GM19438 (cell line): ENCODE measurements at regions not wholly inside any gene's neighbourhood (a gene's known extent, or its start where the extent isn't known, plus 50 kb on each side); places are given as distances from the start of the nearest gene placed in this dataset.

Experiments
- ATAC-seq: cut with Tn5 transposase; IDR thresholded peaks from one replicate; pipeline ENCODE4 v1.9.1; 2021; ENCODE audit warnings: low read depth; ENCODE audit not compliant: unreplicated experiment

DNA sequence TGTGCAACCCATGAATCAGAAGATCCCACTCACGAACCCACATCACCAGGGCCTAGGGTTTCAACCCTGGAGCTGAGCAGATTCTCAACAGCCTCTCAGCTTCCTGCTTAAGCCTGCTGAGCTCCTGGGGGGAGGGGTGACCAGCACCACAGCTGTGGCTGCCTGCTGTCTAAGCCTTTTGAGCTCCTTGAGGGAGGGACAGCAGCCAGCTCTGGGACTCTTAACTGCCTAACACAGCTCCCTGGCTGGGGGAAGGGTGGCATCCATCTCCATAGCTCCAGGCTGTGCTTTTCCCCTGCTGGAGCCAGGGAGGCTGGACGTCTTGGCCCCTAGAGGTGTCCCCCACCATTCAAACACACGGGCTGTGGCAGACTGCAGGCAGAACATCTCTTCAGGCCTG, 250.3 kb downstream of the DMAC1 start:
- no peak for ATAC-seq

DNA sequence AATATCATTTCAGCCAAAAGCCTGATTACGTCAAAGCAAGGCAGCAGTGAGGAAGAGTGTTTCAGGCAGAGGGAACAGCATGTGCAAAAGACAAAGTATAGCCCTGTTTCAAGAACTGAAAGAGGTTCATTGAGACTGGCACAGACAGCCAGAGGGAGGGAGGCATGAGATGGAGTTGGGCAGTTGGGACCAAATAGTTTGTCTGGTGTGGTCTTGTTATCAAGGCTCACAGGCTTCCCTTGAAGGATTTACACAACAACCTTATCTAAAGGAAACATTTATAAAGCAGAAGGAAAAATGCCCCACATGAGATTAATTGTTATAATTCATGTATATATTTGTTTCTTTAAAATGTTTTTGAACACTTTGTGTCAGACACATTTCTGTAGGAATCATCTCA, 253.3 kb downstream of the DMAC1 start:
- no peak for ATAC-seq

DNA sequence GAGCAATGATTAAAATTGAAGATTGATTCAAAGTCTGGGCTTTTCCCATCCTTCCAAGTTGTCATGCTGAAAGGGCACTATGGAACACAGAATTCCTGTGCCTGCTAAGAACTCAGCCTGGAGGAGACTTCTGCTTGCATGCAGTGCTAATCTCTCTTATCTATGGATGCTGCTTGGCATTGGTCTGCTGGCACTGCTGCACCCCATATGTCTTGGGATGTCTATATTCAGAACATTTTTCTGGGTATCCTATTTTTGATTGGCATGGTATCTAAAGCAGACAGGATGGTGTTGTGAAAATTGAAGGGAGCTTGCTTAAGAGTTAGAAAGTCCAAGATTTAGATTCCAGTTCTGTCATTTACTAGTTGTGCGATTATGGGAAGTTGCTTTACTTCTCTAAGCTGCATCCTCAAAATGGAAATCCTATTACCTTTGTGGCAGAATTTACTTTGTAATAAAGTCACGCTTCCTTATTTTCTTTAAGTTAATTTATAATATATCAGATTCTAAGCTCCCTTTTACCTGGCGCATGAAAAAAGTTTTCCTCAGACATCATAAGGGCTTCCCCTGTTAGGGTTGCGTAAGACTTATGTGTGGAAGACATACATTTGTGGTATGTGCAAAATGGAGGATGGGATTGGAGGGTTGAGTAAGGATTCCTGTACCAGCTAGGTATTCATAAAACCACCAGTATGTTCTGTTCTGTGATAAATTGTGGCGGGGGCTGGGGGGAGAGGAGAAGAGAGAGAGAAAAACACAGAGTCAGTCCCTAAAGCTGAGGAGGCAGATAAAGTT, 254.0 kb downstream of the DMAC1 start:
- ATAC-seq, result no peak

DNA sequence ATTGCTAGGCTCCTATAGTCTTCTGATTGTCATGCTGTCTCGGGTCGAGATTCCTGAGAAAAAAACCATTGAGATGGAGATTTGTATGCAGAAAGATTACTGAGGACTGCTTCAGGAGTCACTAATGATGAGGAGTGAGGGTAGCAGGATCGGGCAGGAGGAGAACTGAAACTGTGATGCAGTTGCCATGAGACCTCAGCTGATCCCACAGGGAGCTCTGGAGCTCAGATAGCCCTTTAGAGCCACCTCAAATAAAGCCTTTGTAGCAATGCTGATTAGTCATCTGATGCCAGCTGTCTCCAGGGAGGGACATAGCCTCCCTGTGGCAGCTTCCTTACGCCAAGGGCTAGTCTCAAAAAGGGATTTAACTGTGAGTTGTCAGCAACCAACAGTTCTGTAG, 256.9 kb downstream of the DMAC1 start:
- ATAC-seq, result no peak

DNA sequence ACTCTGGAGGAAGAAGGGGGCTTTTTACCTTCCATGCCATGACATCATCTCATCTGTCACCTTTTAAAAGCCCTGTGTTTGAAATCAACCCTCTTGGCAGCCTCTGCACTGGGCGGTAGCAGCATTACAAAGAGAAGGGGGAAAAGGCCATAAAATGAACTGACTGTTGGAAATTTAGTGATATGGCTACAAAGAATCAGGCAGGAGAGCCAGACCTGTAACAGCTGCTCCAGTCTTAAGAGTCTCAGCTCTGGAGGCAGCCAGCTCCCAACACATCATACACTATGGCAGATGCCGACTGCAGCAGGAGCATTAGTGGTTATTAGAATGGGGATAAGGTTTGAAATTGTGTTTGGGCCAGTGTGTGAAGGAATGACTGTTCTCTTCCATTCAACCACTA, 257.5 kb downstream of the DMAC1 start:
- ATAC-seq, result no peak

DNA sequence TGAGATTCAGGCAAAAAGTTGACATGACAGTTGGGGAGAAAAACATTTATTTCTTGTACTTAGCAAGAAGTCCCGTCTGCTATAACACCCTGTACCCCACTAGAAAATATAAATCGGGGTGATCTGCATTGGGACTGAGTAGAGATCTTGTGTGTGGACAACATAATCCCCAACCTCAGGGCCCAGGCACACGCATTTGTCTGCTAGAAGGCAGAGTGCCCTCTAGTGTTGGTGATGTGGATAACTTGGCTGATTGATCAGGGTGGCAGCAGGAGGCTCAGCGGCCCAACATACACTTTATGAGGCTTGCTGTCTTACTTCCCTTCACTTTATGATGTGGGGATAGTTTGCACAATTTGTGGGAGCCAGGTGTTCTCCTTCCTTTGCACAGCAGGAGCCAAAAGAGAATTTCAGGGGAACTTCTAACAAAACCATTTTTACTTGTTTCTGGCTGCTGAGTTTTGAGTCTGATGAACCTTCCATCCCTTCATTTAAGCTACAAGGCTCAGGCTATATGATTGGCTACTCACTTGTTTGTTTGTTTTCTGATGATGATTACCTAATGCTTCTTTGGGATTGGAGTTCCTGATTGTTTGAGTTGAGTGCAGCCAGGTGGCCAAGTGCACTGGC, 263.2 kb downstream of the DMAC1 start:
- peak; percentile 84 for ATAC-seq

DNA sequence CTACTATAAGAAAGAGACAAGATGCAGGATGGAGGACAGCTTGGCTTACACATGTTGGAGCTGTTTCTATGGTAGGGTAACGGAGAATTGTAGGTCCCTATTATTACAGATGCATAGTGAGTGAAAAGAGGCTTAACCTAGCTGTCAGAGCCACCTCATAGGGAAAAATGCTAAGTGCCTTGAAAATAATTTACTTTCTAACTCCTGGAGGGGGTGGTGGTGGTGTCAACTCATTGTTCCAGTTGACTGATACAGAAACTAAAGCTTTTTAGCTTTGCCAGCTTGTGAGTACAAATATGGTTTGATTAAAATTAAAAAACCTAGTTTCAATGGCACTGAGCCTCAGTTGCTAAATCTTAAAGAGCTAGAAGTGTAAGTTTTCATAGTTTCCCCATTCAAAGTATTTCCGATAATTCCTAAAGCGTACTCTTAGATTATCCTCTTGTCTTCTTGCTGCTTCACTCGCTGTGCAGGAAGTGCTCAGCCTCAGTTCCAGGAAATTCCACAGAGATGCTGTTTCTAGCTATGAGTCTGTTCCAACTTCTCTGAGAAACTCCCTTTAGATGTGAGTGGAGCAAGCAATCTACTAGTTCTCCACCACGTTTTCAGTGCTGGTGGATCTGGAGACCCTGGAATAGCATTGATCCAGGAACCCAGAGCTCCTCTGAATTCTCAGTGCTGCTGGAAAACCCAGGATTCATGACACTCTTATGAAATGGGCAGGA, 265.2 kb downstream of the DMAC1 start:
- no peak for ATAC-seq

DNA sequence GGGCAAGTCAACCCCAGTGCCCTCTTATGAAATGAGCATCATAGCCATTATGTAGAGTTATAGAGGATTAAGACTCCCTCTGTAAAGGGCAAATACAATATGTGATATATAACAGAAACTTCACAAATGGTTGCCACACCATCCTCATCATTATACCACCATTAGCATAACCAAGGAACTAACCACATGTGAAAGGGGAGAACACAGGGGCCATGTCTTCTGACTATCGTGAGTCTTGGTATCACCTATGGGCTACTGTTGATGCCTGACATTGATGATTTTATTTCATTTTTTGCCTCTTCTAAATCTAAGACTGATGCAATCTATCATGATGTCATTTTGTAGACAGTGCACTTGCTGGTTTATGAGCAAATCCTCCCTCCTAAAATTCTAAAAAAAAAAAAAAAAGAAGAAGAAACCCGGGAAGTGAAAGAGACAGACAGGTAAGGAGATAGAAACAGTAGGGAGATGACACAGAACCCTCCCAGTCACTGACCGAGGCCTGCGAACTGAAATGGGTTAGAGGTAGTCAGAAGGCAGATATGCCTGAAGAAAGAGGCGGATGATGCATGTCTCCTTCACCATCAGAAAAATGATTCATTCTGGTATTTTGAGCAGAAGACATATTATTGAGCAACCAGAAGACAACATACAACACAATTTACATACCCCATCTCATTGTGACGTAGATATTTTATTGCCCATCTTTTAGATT, 266.0 kb downstream of the DMAC1 start:
- no peak for ATAC-seq

DNA sequence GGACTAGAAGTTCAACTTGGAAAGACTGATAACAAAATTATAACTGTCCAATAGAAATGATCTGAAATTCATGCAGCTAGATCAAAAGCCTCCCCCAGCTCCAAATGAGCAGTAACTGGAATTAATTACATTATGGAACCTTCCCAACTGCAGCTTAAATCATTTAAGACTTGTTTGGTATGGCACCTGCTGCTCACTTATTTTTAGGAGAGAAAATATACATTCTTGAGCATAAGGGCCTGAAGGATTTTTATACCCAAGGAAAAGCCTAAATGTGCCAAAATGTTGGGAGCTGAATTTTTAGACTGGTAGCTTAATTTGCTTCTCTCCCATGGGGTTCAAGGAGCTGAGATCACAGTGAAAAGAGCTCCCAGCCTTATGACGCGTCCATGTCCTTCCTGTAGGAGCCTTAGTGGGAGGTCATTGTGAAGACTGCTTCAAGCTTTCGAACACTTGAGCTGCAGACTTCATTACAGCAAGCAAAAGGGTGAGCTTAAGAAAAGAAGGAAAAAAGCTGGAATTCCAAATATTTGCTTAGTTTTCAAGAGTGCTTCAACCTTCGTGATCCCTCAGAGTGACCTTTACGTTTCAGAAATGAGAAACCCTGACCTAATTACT, 276.0 kb downstream of the DMAC1 start:
- ATAC-seq, result no peak

DNA sequence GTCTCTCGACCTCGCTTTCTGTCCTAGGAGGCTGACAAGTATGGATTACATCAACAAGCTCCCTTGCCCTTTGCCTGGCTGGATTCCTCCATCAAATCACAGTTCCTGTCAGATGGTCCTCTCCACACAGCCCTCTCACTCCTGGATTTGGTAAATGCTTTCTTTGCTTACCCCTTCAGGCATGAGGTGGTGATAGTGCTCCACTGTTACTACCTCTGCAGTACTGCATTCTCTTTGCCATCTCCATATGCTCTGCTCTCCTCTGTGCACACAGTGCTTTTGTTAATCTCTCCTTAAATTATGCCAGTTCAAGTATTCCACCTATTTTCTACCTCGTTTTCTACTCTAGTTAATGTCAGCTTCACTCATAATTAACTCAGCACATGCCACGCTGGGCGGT, 279.2 kb downstream of the DMAC1 start:
- ATAC-seq, result no peak

DNA sequence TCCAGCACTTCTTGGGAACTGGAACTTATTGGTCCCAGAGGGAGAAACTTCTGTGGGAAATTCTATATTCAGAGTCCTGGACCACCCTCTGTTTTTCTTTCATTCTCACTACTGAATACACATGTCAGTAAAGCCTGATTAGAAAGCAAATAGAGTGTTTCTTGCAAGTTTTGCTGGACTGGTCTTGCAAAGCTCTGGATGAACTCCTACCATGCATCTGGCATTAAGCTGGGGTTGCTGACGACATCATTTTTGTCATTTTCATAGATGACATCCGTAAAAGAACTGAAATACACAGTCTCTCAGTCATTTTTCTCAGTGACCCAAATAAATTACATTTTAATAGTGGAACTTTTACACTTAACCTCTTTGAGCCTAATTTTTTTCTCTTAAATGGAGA, 283.2 kb downstream of the DMAC1 start:
- ATAC-seq, result no peak

DNA sequence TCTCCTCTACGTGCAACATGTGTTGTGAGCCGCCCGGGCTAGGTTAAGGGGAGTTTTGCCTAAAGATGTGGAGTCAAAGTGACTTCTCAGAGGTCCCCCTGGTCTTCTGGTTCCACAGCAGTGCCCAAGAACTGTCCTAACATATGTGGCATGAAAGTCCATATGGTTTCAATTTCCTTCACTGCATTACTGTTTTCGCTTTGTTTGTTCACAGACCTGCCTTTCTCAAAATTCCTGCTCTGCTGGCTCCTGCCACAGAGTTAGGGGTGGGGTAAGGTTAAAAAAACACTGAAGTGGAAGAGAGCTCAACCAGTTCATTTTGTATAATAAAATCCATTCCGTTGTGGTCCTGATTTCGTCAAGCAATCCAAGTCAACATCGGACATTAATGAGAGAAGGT, 289.4 kb downstream of the DMAC1 start:
- ATAC-seq, result no peak

DNA sequence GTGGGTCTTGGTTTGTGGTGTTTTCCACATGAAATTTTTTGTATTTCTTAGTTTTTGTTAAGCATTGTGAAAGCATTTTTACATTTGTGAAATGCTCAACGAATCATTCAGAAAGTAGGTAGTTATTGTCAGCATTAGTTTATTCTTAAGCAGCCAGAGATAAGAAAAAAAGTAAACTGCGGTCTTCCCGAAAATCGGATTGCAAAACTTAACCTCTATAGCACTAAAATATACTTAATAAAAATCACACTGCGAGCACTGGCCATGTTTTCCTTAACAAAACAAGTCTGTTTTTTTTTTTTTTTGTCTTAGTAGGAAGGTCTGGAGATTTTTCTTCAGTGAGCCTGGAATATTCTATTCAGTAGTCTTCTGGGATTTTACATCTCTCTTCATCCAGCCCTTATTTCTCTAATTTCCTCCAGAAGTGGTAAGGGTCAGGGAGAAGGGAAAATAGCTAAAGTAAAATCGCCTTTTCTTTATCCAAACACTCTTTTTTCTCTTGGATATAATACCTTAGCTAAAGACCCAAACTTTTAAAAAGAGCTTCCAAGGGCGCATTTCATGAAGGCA, 289.9 kb downstream of the DMAC1 start:
- ATAC-seq, result no peak

DNA sequence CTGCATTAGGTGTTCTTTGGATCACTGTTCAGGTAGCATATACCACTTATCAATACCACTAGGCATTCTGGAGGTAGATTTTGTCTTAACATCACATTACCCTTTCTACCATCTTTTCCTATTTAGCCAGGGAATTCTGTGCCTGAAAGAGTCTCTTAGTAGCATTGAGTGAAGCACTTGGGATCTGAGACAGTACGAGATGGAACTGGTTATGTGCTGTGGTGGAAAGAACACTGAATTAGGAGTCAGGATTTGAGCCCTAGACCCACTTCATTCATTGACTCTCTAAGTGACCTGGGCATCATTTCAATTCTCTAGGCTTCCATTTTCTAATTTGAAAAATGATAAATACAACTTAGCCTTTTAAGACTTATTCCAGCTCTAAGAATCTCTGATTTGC, 291.1 kb downstream of the DMAC1 start:
- no peak for ATAC-seq

DNA sequence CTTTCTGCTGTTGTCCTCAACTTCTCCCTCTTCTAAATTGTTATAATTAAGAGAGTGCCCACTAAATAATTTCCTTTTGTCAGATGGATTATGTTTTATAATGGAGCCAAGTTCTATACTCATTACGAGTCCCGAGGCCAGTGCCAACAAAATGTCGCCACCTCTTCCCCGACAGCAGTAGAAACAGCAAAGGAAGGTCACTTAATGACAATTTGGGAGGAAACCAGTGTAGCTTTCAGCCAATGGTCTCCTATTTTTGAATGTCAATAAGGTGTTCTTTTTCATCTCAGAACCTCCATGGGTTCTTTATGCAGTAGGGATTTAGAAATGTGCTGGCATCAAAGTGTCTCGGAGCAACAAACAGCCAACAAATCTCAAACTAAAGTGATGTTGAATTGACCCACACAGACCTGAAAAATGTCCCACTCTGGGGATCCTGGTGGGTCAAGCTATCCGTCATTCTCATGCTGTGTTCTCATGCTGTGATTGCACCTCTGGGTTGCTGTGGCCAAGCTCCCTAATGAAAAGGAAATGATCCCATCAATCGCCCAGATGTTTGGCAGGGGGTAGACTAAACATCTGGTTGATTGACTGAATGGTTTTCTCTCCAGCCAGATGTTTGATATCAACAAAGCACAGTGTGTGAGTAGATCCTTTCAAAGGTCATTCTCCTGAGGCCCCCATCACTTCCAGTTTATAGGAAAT, 291.9 kb downstream of the DMAC1 start:
- no peak for ATAC-seq

DNA sequence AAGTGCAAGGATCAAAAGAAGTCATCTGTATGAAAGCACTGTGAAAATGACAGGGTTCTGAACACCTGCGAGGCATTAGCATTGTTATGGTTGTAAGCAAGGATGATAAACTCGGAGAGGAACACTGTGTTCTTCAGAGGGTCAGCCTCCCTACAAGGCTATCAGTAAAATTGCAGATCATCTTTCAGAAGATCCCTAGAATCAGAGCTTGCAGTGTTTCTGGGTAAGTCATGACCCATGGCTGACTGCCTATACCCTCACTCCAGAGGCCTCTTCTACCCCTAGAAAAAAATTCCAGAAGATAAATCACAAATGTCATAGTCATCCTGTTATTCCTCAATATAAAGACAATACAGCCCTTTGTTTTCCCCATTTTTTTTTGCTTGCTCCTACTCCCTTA, 292.6 kb downstream of the DMAC1 start:
- no peak for ATAC-seq

DNA sequence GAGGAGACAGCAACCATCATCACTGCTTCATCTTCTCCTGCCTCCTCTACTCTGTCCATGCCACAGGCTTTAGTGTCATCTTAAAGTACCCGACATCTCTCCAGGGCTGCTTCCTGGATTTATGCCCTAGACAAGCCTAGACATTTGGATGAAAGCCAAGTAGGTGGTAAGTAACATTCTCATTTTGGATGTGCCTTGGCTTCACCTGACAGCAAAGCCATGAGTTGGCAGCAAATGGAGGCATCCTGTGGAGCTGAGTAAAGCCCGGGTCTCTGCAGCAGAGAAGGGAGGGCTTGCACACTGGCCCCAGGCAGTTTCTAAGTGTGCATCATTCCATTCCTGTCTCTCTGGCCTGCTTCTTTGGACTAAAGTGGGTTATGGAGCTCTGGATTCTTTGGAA, 299.1 kb downstream of the DMAC1 start:
- no peak for ATAC-seq

DNA sequence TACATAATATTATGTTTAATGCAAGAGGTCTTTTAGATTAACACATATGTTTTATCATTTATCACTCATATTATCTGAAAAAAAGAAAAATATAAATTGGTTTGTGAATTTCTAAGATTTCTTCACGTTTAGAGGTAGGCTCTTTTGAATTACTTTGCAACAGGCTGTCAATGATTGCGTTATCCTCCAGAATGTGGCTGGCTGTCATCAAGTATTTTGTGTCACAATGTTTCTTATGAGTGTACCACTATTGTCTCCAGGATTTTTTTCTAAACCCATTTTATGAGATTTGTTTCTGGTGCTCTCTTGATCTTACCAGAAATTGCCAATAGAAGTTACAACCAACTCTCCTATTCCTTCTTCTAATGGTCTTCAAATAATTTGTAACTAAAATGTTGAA, 307.9 kb downstream of the DMAC1 start:
- ATAC-seq, result no peak

DNA sequence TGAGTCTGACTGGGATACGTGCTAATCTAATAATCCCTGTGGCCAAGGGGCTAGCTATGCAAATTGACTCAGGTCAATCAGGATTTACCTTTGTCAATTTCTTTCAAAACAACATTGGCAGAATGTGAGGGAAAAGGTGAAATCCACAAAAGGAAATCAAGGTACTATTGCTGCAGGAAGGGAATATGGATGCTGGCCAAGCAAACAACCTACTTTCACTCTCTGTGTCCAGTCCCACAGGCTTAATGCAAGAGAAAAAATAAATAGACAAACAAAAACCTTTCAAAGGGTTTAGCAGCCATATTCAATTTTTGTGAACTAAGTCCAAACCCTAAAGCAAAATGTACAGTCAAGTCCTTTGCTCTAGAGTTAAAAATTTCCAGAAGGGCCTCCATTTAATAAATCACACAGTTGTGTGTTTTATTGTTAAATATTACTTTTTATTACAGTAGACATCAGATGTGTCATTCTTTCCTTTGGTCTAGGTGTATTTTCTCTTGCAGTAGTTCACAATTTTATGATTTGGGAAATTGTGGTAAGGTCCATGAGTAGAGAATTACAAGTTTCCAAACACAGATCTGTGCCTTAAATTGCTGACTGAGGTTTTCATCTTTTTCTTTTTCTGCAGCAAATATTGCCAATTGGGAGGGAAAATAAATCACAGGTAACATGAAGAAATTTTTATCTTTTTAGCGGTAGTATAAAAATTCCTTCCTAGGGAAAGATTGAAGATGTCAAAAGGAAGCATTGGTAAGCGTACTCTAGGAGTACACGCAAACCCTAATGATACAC, 309.1 kb downstream of the DMAC1 start:
- no peak for ATAC-seq
